ENCODE measurements at regions not wholly inside any gene's neighbourhood (a gene's known extent, or its start where the extent isn't known, plus 50 kb on each side); places are given as distances from the start of the nearest gene placed in this dataset.
"Not testable (repeated sequence)": the region's sequence is repeated elsewhere in the genome, so short reads cannot be mapped to it uniquely, and the experiment has no call there.

- peaks cover 18% of the 10 kb centered on the region for H3K4me1 ChIP-seq
- H3K36me3 ChIP-seq = no peaks in the 10 kb centered on the region
- H3K27me3 ChIP-seq (ENCODE audit: low read depth) = no peaks in the 10 kb centered on the region
- H3K27ac ChIP-seq = no peak overlapping the region
- no peak overlapping the region for H3K4me3 ChIP-seq
- TF ChIP-seq, protein P1, sequence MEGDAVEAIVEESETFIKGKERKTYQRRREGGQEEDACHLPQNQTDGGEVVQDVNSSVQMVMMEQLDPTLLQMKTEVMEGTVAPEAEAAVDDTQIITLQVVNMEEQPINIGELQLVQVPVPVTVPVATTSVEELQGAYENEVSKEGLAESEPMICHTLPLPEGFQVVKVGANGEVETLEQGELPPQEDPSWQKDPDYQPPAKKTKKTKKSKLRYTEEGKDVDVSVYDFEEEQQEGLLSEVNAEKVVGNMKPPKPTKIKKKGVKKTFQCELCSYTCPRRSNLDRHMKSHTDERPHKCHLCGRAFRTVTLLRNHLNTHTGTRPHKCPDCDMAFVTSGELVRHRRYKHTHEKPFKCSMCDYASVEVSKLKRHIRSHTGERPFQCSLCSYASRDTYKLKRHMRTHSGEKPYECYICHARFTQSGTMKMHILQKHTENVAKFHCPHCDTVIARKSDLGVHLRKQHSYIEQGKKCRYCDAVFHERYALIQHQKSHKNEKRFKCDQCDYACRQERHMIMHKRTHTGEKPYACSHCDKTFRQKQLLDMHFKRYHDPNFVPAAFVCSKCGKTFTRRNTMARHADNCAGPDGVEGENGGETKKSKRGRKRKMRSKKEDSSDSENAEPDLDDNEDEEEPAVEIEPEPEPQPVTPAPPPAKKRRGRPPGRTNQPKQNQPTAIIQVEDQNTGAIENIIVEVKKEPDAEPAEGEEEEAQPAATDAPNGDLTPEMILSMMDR (IDR thresholded peaks at IDR 0.05) = no peak
- intact Hi-C loops (cut with DNase I) = no loop called here
- DNase-seq = no peak
- H3K9me3 ChIP-seq = no peaks in the 10 kb centered on the region
- ATAC-seq = peak; percentile 28 to 44
Observed at GRCh38 chr6:139981768-139982181, 607.3 kb upstream of the CITED2 start.

- Histone ChIP-seq H3K4me1 (peaks cover 18% of the 10 kb centered on the region), H3K27ac (no peak overlapping the region)
- intact Hi-C loops (cut with DNase I) = no loop called here
Observed at GRCh38 chr6:139981066-139981624, 606.7 kb upstream of the CITED2 start.

GRCh38 chr6:139980631-139981030, 606.2 kb upstream of the CITED2 start:
- DNase-seq; H3K36me3 ChIP-seq; H3K27me3 ChIP-seq (ENCODE audit: low read depth); intact Hi-C loops (cut with DNase I); ATAC-seq; H3K9me3 ChIP-seq; H3K4me3 ChIP-seq; H3K27ac ChIP-seq: not testable (repeated sequence)
- H3K4me1 ChIP-seq = peaks cover 18% of the 10 kb centered on the region

More at GRCh38 chr6:139981066-139981624, 606.7 kb upstream of the CITED2 start:
- no peak for DNase-seq
- Histone ChIP-seq H3K4me3 (no peak overlapping the region), H3K36me3 (no peaks in the 10 kb centered on the region), H3K9me3 (no peaks in the 10 kb centered on the region), H3K27me3 (ENCODE audit: low read depth) (no peaks in the 10 kb centered on the region)
- TF ChIP-seq, protein P1 (IDR thresholded peaks at IDR 0.05) = no peak
- no peak for ATAC-seq

DNA sequence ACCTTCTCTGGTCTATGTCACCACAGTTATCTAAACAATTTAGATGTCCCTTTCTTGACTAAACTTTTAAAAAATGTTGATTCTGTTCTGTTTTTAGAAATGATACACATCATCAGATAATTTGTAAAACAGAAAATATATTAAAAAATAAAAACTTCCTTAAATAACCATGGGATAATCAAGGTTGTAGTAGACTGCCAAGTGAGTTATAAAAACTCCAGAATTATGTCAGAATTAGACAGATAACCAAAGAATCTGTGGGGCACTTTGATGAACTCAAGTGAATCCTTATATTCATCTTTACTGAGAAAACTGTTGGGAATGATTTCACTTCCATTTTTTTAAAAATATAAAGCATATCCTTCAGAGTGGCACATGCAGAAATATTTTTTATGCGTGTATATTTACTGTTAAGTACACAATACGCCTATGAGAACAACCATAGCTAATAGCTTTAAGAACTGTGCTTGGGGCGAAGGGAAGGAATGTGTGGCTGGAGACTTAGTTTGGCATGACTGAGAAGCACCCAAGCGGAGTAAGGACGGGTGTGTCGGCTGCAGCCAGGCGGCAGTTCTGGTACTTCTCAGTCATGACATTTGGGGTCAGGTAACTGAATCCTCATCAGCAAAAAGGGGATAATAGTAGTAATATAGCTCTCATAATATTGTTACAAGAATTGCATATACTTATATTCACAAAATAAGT, 604.7 kb upstream of the CITED2 start:
- Histone ChIP-seq H3K4me1 (peaks cover 18% of the 10 kb centered on the region), H3K9me3 (no peaks in the 10 kb centered on the region), H3K27ac (peak overlapping the region; percentile 2), H3K27me3 (ENCODE audit: low read depth) (no peaks in the 10 kb centered on the region), H3K4me3 (no peak overlapping the region), H3K36me3 (no peaks in the 10 kb centered on the region)
- ATAC-seq (no peak), DNase-seq (no peak)
- intact Hi-C loops (cut with DNase I) = no loop called here
- TF ChIP-seq, protein P1 (IDR thresholded peaks at IDR 0.05) = no peak

DNA sequence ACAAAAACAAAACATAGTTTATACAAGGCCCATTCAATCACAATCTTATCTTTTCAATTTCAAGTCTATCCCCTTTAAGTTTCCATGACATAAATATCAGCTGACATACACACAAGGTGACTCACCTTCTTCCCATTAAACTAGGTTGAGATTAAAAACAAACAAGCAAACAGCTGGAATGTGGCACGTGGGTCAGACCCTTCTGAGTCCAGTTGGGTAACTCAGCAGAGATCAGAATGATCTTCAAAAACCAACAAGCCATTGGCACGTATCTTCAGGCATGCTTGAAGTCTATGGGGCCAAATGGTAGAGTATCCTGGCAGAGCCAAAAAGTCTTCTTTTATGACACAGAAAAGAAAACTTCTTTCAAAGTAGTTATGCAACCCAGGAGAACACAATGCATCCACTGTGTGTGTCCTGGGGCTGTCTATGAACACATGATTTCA, 603.5 kb upstream of the CITED2 start:
- Histone ChIP-seq H3K27ac (no peak overlapping the region), H3K36me3 (no peaks in the 10 kb centered on the region), H3K4me3 (no peak overlapping the region), H3K4me1 (peaks cover 25% of the 10 kb centered on the region), H3K9me3 (no peaks in the 10 kb centered on the region), H3K27me3 (ENCODE audit: low read depth) (no peaks in the 10 kb centered on the region)
- DNase-seq (no peak), ATAC-seq (peak; percentile 64 to 78)
- intact Hi-C loops (cut with DNase I) = no loop called here
- TF ChIP-seq, protein P1 (IDR thresholded peaks at IDR 0.05) = no peak

DNA sequence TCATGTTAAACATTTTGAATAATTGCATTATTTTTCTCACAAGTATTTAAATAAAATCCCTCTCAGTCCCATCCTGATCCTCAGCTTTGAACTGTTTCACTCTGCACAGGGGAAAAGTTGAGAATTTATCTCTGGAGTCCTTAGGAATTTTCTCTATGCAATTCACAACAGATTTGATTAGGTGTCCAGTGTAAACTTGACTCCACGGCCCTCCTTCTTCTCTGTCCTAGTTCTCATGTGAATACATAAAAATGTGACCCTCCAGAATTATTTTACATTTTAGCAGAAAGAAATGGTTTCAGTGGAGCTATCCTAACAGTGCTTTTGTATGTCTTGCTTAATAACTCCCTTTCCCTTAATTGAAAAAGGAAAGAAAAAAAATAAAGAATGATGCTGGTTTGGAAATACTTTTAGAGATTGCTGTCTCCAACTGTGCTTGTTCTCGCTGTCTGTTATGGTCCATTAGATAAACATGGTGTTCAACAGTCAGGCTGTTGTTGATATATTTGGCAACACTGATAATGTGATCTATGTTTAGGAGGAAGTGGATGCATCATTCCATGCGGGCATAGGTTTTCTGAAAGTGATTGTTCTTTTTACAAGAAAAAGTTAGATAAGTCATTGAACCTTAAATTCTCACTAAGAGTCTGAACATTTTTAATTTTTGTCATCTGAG, 599.4 kb upstream of the CITED2 start:
- no peaks in the 10 kb centered on the region for H3K27me3 ChIP-seq (ENCODE audit: low read depth)
- DNase-seq (no peak), ATAC-seq (peak; percentile 49 to 58)
- H3K36me3 ChIP-seq = no peaks in the 10 kb centered on the region
- peaks cover 12% of the 10 kb centered on the region for H3K4me1 ChIP-seq
- no peak overlapping the region for H3K4me3 ChIP-seq
- peak overlapping the region; percentile 38 for H3K27ac ChIP-seq
- TF ChIP-seq, protein P1 (IDR thresholded peaks at IDR 0.05) = no peak
- intact Hi-C loops (cut with DNase I) = no loop called here
- H3K9me3 ChIP-seq = no peaks in the 10 kb centered on the region

All from lower lobe of right lung (tissue), 2 donors.